Hepatic stellate cell (primary cell): ENCODE measurements at regions not wholly inside any gene's neighbourhood (a gene's known extent, or its start where the extent isn't known, plus 50 kb on each side); places are given as distances from the start of the nearest gene placed in this dataset.
"Not testable (repeated sequence)": the region's sequence is repeated elsewhere in the genome, so short reads cannot be mapped to it uniquely, and the experiment has no call there.

Experiments
- DNase-seq: peaks from one replicate; pipeline ENCODE4 v3.0.0; 2011; ENCODE audit warnings: low spot score

DNA sequence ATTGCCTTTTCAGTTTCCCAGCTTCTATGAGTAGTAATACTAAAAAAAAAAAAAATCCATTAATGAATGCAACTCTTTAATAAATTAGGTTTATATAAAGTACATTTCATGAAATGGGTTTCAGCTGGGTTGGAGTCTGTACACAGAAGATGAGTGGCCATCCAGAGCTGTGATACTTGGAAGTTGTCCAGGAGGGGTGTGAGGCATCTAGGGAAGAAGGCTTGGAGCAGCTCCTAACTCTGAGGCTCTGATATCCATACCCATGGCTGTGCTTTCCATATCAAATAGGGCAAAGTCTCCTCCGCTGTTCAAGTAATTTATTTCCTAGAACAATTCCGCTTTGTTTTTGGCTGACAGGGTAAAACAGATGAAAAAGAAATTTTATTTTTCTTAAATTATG is 423.3 kb upstream of the TENM3 start:
- no peak for DNase-seq

DNA sequence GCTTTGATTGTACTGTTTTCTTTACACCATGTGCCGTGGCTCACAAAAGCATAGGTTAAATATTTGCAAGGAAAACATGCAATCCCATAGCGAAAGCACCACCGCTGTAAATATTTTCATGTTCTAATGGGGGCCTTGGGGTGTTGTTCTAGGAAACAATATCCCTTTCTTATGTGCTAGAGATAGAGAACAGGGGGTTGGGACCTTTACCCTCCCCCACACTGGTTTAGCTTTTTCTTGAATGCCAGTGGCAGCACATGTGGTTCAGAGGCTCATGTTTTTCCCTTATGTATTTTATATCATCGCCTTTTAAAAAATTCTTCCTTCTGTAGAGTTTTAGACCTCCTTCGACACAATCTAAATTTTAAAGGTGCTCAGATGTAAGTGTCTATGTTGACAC is 422.6 kb upstream of the TENM3 start:
- DNase-seq: no peak

DNA sequence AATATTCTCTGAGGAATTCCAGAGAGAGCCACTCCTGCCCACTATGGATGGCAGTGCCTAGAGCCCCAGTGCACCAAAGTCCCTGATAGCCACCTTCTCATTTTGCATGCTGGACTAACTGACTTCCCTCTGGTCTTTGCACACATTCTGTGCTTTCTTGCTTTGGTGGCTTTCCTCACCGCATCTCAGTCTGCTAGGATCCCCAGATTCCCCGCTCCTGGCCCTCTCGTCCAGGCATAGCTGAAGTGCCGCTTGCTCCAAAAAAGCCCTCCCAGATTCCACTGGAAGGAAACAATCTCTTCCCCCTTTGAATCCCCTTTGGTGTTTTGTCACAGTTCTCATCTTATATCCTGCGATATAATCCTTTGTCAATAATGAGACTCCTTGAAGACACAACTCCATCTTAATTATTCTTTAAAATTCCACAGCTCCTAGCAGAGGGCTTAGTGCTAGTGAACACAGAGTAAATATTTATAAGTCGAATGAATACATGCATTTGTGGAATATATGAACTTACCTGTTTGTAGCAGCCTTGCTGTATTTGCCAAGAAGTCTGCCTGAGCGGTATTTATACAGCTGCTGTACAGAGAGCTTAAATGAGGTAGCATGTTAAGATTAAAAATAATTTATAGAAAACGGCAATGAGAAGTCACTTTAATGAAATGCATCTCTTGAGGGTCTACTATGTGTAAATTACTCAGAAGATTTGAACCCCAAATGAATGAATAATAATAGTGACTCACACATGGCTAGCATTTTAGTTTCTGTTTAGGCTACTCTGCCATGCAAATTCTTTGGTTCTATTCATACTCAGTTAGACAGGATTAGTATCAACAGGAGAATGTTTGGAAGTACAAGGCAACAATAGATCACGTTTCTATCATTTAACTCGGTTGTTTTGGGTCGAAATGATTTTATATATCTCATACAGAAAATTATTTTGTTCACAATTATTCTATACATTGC is 421.9 kb upstream of the TENM3 start:
- no peak for DNase-seq

- DNase-seq: no peak
Measured at GRCh38 chr4:181822005-181822375, 421.2 kb upstream of the TENM3 start.

DNA sequence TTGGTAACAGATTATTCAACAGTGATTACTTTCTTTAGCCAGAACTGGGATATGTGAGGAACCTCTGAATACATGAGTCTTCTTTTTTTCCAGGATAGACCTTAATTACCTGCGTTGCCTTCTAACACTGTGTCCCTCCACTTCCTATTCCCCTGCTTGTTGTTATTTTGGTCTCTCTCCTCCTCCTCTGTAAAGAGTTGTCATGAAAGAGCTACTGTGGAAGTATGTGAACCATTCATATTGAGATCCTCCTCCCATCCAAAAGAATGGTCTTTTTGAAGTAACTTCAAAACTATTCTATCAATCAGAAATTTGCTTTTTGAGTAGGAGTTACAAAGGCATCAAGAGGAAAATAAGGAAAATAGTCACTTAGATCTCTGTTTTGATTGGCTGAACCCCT is 420.0 kb upstream of the TENM3 start:
- DNase-seq: no peak

- DNase-seq: no peak
Measured at GRCh38 chr4:181823645-181824044, 419.6 kb upstream of the TENM3 start.

GRCh38 chr4:181825564-181825963 is 417.6 kb upstream of the TENM3 start:
- DNase-seq: no peak

DNA sequence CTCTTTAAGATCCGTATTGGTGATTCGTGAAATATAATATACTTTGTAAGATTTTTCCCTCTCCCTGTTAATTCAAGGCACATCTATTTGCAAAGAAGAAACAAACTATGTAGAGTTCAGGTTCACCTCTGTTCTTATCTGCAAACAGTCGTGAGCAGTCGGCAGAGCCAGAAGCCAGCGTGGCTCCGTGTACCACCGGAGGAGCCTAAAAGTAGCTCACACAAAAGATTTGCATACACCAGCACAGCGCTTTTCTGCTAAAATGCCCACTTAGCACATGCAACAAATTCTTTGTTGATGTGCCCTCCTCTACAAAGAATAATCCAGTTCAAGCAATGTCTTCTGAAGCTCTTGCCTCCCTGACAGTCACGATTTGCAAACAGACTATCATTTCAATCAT is 416.0 kb upstream of the TENM3 start:
- no peak for DNase-seq

GRCh38 chr4:181830404-181831035 is 412.7 kb upstream of the TENM3 start:
- no peak for DNase-seq

DNA sequence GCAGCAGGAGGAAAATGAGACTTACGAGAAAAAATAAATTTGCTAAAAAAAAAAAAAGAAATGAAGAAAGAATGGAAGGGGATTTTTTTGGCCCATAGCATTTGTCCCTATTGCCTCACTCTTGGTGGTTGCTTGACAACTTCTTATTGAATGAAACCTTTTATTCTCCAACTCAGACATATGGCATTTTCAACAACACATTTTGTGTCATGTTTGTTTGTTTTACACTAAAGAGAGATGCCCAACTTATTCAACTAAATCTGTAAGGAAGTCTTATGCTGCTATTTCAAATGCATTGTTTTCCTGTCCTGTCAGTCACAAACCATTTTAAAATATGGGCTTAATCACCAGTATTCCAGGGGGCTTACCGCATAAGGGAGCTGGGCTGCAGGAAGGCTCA is 409.1 kb upstream of the TENM3 start:
- DNase-seq: no peak

GRCh38 chr4:181835348-181835747 is 407.9 kb upstream of the TENM3 start:
- DNase-seq: no peak

DNA sequence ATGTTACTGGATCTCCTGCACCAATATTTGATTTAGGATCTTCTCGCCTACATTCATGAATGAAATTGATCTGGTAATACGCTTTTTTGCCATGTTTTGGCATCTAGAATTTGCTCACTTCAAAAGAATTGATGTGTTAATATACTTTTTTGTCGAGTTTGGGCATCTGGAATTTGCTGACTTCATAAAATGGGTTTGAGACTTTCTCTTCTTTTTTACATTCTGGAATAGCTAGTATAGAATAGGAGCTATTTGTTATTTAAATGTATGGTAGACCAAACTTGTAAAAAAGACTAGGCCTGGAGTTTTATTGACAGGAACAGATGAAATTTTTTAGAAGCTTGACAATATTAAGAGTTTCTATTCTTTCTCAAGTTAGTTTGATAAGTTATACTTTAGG is 404.9 kb upstream of the TENM3 start:
- no peak for DNase-seq

DNA sequence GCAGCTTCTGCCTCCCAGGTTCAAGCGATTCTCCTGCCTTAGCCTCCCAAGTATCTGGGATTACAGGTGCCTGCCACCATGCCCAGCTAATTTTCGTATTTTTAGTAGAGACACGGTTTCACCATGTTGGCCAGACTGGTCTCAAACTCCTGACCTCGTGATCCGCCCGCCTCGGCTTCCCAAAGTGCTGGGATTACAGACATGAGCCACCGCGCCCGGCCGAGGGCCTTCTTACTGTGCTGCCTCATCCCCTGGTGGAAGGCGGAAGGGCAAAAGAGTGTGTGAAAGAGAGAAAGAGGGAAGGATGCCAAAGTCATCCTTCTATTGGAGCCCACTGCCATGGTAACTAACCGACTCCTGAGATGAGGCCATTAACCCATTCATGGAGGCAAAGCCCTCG is 399.4 kb upstream of the TENM3 start:
- not testable (repeated sequence) for DNase-seq

DNA sequence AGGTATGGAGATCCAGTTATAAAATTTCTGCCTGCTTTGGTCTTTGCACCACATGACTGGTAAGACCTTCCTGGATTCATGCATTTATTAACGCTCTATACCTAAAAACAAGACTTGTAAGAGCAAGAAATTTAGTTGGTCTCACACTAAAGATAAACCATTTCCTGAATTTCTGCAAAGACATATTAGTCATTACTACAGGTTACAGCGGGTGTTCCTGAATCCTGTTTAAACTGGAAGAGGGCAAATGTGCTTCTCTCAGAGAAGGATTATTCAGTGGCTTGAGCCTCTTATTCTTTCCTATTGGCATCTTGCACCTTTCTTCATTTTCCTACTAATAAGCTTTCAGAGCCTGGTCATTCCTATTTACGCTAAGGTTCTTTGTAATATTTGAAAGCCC is 397.6 kb upstream of the TENM3 start:
- no peak for DNase-seq

GRCh38 chr4:181846934-181847333 is 396.3 kb upstream of the TENM3 start:
- DNase-seq: no peak

DNA sequence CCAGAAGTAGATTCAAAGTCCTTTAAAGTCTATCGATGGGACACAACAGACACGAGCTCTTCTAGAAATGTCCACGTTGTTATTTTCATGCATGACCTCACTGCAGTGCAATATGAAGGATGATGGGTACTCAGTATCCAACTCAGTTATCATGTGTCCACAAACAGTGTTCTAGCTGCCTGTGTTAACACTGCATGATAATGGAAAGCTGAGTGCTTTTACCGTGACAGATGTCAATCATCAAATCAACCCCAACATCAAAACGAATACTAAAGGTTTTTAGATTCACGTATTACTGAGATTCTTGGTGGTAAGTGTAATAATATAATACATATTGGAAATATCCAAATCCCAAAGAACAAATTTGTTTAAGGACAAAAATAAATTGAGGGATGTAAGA is 394.8 kb upstream of the TENM3 start:
- DNase-seq: no peak

DNA sequence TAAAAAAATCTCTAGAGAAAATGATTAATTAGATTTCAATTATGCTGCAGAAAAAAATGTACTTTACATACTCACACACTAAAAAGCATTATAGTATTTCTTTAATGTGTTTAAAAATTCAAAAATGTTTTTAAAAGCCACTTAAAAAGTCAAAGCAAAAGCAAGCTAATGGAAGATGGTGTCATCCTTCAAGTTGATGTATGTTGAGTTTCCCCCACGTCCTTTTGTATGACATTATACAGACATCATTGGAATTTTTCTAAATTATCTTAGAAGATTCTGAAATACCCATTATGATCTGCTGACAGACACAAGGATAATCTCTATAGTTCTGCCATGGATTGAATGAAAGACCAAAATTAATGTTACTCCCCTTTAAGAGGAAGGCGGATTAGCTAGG is 393.7 kb upstream of the TENM3 start:
- DNase-seq: no peak

GRCh38 chr4:181853881-181854511 is 389.2 kb upstream of the TENM3 start:
- DNase-seq: no peak

- no peak for DNase-seq
Measured at GRCh38 chr4:181855307-181855706, 387.9 kb upstream of the TENM3 start.

DNA sequence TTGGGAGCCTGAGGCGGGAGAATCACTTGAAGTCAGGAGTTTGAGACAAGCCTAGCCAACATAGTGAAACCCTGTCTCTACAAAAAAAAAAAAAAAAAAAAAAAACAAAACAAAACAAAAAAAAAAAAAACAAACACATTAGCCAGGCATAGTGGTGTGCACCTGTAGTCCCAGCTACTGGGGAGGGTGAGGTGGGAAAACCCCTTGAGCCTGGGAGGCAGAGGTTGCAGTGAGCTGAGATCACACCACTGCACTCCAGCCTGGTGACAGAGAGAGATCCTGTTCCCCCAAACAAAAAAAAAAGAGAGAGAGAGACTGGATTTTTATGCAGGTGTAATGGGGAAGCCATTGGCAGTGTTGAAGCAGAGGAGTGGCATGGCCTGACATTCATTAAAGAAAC is 385.7 kb upstream of the TENM3 start:
- not testable (repeated sequence) for DNase-seq

DNA sequence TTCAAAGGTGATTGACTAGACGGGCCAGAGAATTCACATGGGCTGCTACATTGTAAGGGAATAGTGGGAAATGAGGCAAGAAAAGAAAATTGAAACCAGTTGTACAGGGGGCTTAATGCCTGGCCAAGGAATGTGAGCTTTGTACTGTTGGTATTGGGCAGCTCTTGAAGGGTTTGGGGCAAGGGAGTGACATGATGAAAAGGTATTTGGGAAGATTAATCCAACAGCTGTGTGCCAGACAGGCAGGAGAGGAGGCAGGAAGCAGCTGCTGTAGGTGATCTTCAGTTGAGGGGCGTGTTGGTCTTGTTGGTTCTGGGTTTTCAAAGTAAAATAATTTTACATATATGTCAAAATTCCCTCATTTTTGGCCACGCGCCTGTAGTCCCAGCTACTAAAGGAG is 384.5 kb upstream of the TENM3 start:
- no peak for DNase-seq

DNA sequence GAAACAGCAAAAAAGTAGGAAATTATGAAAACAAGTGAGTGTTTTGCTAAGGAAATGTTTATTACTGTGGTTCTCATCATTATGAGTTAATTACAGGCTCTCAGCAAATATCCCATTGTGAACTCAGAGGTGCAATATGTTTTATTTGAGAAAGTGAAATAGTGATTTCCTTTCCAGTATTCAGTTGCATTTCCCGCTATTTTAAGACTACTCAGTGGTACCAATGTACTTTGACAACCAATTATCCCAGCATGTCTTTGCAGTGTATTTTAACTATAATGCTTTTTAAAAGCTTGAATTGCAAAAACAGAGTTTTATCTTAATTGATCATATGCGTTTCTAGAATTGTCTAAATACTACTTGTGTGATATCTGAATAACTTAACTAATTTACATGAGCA is 383.8 kb upstream of the TENM3 start:
- no peak for DNase-seq

- no peak for DNase-seq
Measured at GRCh38 chr4:181860157-181860556, 383.0 kb upstream of the TENM3 start.
